ENCODE measurements at regions not wholly inside any gene's neighbourhood (a gene's known extent, or its start where the extent isn't known, plus 50 kb on each side); places are given as distances from the start of the nearest gene placed in this dataset.

GRCh38 chr2:129458006-129458405 lies 521.5 kb upstream of the RAB6C start:
- no peaks in the 10 kb centered on the region for H3K9me3 ChIP-seq (ENCODE audit: insufficient read depth, low read length)
- H3K27ac ChIP-seq (ENCODE audit: low read depth, low read length): no peak overlapping the region
- H3K9ac ChIP-seq (ENCODE audit: low read length): no peak overlapping the region
- no peaks in the 10 kb centered on the region for H3K9me2 ChIP-seq (replicated peaks; ENCODE audit: insufficient read depth, low read length)
- H3K4me2 ChIP-seq (ENCODE audit: low read depth, low read length, poor library complexity, severe bottlenecking): no peak overlapping the region
- no peaks in the 10 kb centered on the region for H3K79me2 ChIP-seq (ENCODE audit: insufficient read depth, low read length)
- H2AFZ ChIP-seq (ENCODE audit: low read depth, low read length, severe bottlenecking): no peak overlapping the region
- H4K20me1 ChIP-seq (ENCODE audit: low read depth, low read length): no peaks in the 10 kb centered on the region
- no peaks in the 10 kb centered on the region for H3K27me3 ChIP-seq (ENCODE audit: low read length)
- no peak overlapping the region for H3K4me3 ChIP-seq (ENCODE audit: insufficient read depth, low read length, poor library complexity, severe bottlenecking)
- TF ChIP-seq CTCF (IDR thresholded peaks at IDR 0.05; ENCODE audit: insufficient read depth, low read length, poor library complexity, severe bottlenecking): no peak
- no peak for TF ChIP-seq EZH2phosphoT487 (conservative IDR thresholded peaks at IDR 0.05; ENCODE audit: low read length)
- H3K36me3 ChIP-seq (ENCODE audit: low read length): no peaks in the 10 kb centered on the region
- H3F3A ChIP-seq (ENCODE audit: insufficient read depth): no peaks in the 10 kb centered on the region

- Histone ChIP-seq H3K4me3 (ENCODE audit: insufficient read depth, low read length, poor library complexity, severe bottlenecking) (no peak overlapping the region), H3K9ac (ENCODE audit: low read length) (no peak overlapping the region), H2AFZ (ENCODE audit: low read depth, low read length, severe bottlenecking) (no peak overlapping the region), H3K9me2 (replicated peaks; ENCODE audit: insufficient read depth, low read length) (no peaks in the 10 kb centered on the region), H3K36me3 (ENCODE audit: low read length) (no peaks in the 10 kb centered on the region), H3K27ac (ENCODE audit: low read depth, low read length) (no peak overlapping the region), H3K4me2 (ENCODE audit: low read depth, low read length, poor library complexity, severe bottlenecking) (no peak overlapping the region), H3K27me3 (ENCODE audit: low read length) (no peaks in the 10 kb centered on the region), H3F3A (ENCODE audit: insufficient read depth) (no peaks in the 10 kb centered on the region), H3K79me2 (ENCODE audit: insufficient read depth, low read length) (no peaks in the 10 kb centered on the region), H4K20me1 (ENCODE audit: low read depth, low read length) (no peaks in the 10 kb centered on the region), H3K9me3 (ENCODE audit: insufficient read depth, low read length) (no peaks in the 10 kb centered on the region)
- no peak for TF ChIP-seq CTCF (IDR thresholded peaks at IDR 0.05; ENCODE audit: insufficient read depth, low read length, poor library complexity, severe bottlenecking)
- TF ChIP-seq EZH2phosphoT487 (conservative IDR thresholded peaks at IDR 0.05; ENCODE audit: low read length): no peak
These were observed 521.0 kb upstream of the RAB6C start for GRCh38 chr2:129458436-129458835.

GRCh38 chr2:129459200-129459876 lies 520.1 kb upstream of the RAB6C start:
- TF ChIP-seq CTCF (IDR thresholded peaks at IDR 0.05; ENCODE audit: insufficient read depth, low read length, poor library complexity, severe bottlenecking) (no peak), EZH2phosphoT487 (conservative IDR thresholded peaks at IDR 0.05; ENCODE audit: low read length) (no peak)
- Histone ChIP-seq H2AFZ (ENCODE audit: low read depth, low read length, severe bottlenecking) (no peak overlapping the region), H3K27me3 (ENCODE audit: low read length) (no peaks in the 10 kb centered on the region), H3K27ac (ENCODE audit: low read depth, low read length) (no peak overlapping the region), H3K9me2 (replicated peaks; ENCODE audit: insufficient read depth, low read length) (no peaks in the 10 kb centered on the region), H4K20me1 (ENCODE audit: low read depth, low read length) (no peaks in the 10 kb centered on the region), H3K4me2 (ENCODE audit: low read depth, low read length, poor library complexity, severe bottlenecking) (no peak overlapping the region), H3K79me2 (ENCODE audit: insufficient read depth, low read length) (no peaks in the 10 kb centered on the region), H3K4me3 (ENCODE audit: insufficient read depth, low read length, poor library complexity, severe bottlenecking) (no peak overlapping the region), H3K36me3 (ENCODE audit: low read length) (no peaks in the 10 kb centered on the region), H3F3A (ENCODE audit: insufficient read depth) (no peaks in the 10 kb centered on the region), H3K9me3 (ENCODE audit: insufficient read depth, low read length) (no peaks in the 10 kb centered on the region), H3K9ac (ENCODE audit: low read length) (no peak overlapping the region)
